Kidney epithelial cell (primary cell): ENCODE measurements at regions not wholly inside any gene's neighbourhood (a gene's known extent, or its start where the extent isn't known, plus 50 kb on each side); places are given as distances from the start of the nearest gene placed in this dataset.

ENCODE experiments used
- DNase-seq: peaks from one replicate; pipeline ENCODE4 v3.0.0-alpha.2; 2010; ENCODE audit warnings: low read depth
- H3K27me3 ChIP-seq: 2 replicates; pipeline ENCODE4 v1.6.0; 2011; ENCODE audit warnings: low read length; ENCODE audit not compliant: control insufficient read depth, insufficient read depth
- H3K36me3 ChIP-seq: 2 replicates; pipeline ENCODE4 v1.5.1; 2011; ENCODE audit warnings: low read length; ENCODE audit not compliant: control insufficient read depth, insufficient read depth
- H3K4me3 ChIP-seq: 2 replicates; pipeline ENCODE4 v1.5.1; 2011; ENCODE audit warnings: low read depth, mild to moderate bottlenecking, control low read depth, low read length
- CTCF ChIP-seq: IDR thresholded peaks from 2 replicates; pipeline ENCODE4 v1.5.1; 2011; ENCODE audit warnings: mild to moderate bottlenecking, moderate library complexity, low read length, control low read depth, inconsistent platforms; ENCODE audit not compliant: insufficient read depth, poor library complexity, severe bottlenecking

- H3K4me3 ChIP-seq, result no peak overlapping the region
- TF ChIP-seq CTCF, result no peak
- no peaks in the 10 kb centered on the region for H3K27me3 ChIP-seq
- no peaks in the 10 kb centered on the region for H3K36me3 ChIP-seq
- no peak for DNase-seq
These were observed 275.6 kb downstream of the BRD1 start for GRCh38 chr22:49551897-49552614.

GRCh38 chr22:49551446-49551845 lies 276.2 kb downstream of the BRD1 start:
- no peak for DNase-seq
- Histone ChIP-seq H3K27me3 (no peaks in the 10 kb centered on the region), H3K4me3 (no peak overlapping the region), H3K36me3 (no peaks in the 10 kb centered on the region)
- no peak for TF ChIP-seq CTCF

- H3K27me3 ChIP-seq, result no peaks in the 10 kb centered on the region
- H3K4me3 ChIP-seq, result no peak overlapping the region
- no peaks in the 10 kb centered on the region for H3K36me3 ChIP-seq
- no peak for DNase-seq
- TF ChIP-seq CTCF, result no peak
These were observed 276.8 kb downstream of the BRD1 start for GRCh38 chr22:49550766-49551362.

- no peak for TF ChIP-seq CTCF
- DNase-seq, result no peak
These were observed 277.6 kb downstream of the BRD1 start for GRCh38 chr22:49550141-49550430.

GRCh38 chr22:49549256-49550140 lies 278.2 kb downstream of the BRD1 start:
- Histone ChIP-seq H3K36me3 (no peaks in the 10 kb centered on the region), H3K27me3 (no peaks in the 10 kb centered on the region), H3K4me3 (no peak overlapping the region)
- TF ChIP-seq CTCF, result no peak
- DNase-seq, result no peak

More at GRCh38 chr22:49550141-49550430, 277.6 kb downstream of the BRD1 start:
- Histone ChIP-seq H3K4me3 (no peak overlapping the region), H3K36me3 (no peaks in the 10 kb centered on the region), H3K27me3 (no peaks in the 10 kb centered on the region)
